ENCODE measurements at regions not wholly inside any gene's neighbourhood (a gene's known extent, or its start where the extent isn't known, plus 50 kb on each side); places are given as distances from the start of the nearest gene placed in this dataset.

DNA sequence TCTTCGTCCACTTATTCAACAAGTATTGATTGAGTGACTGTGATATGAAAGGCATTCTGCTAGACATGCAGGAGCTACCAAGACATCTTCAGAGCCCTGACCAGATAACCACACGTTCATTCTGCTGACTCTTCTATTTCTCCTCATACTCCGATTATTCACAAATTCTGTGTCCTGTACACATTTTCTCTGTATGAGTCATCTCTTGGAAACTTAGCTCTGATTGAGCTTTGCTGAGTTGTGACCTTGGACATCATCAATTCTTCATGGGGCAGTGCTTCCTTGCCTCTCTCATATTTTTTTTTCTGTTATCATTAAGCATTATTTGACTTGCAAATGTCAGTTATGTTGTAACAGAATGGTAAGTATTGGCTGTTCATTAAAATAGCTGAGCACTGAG lies 351.6 kb upstream of the CNR1 start:
- no peak overlapping the region for H3K27ac ChIP-seq
- H3K27me3 ChIP-seq, result peaks cover 0 to 3% (median 0%) of the 10 kb centered on the region in 9 donors
- ATAC-seq (no peak), DNase-seq (no peak)
- no peaks in the 10 kb centered on the region for H3K36me3 ChIP-seq
- no peak overlapping the region for H3K4me3 ChIP-seq
- H3K9me3 ChIP-seq, result no peaks in the 10 kb centered on the region
- intact Hi-C loops (cut with DNase I), result no loop called here
- TF ChIP-seq, protein P1, sequence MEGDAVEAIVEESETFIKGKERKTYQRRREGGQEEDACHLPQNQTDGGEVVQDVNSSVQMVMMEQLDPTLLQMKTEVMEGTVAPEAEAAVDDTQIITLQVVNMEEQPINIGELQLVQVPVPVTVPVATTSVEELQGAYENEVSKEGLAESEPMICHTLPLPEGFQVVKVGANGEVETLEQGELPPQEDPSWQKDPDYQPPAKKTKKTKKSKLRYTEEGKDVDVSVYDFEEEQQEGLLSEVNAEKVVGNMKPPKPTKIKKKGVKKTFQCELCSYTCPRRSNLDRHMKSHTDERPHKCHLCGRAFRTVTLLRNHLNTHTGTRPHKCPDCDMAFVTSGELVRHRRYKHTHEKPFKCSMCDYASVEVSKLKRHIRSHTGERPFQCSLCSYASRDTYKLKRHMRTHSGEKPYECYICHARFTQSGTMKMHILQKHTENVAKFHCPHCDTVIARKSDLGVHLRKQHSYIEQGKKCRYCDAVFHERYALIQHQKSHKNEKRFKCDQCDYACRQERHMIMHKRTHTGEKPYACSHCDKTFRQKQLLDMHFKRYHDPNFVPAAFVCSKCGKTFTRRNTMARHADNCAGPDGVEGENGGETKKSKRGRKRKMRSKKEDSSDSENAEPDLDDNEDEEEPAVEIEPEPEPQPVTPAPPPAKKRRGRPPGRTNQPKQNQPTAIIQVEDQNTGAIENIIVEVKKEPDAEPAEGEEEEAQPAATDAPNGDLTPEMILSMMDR (IDR thresholded peaks at IDR 0.05), result no peak
- no peak for TF ChIP-seq POLR2A (IDR thresholded peaks at IDR 0.05)
- no peaks in the 10 kb centered on the region for H3K4me1 ChIP-seq
- 30 to 43% (median 34%) methylated on average over 3 of the region's 3 CpGs for WGBS, 4 donors

DNA sequence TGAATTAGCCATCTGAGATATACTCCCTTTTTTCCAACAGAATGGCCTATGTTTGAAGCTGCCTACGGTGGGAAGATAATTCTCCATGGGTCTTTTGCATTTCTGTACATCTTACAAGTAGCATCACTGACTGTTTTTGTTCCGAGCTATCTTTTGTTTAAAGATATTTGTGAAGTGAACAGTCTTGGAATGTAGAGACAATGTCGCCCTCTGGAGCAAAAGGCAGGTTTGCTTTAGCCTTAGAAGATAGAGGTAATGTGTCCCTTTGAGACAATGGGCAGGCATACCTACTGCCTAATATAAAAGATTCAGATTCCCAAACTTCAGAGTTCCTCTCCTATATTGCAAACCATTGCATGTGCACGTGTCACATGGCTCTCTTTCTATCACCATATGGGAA lies 347.8 kb upstream of the CNR1 start:
- Histone ChIP-seq H3K4me3 (no peak overlapping the region), H3K9me3 (no peaks in the 10 kb centered on the region), H3K36me3 (no peaks in the 10 kb centered on the region), H3K27me3 (no peaks in the 10 kb centered on the region), H3K4me1 (no peaks in the 10 kb centered on the region), H3K27ac (no peak overlapping the region)
- intact Hi-C loops (cut with DNase I), result no loop called here
- DNase-seq, result no peak
- no peak for ATAC-seq
- no peak for TF ChIP-seq POLR2A (IDR thresholded peaks at IDR 0.05)
- TF ChIP-seq, protein P1 (IDR thresholded peaks at IDR 0.05), result no peak
- WGBS, 4 donors, result 68 to 77% (median 74%) methylated on average over 4 of the region's 4 CpGs

DNA sequence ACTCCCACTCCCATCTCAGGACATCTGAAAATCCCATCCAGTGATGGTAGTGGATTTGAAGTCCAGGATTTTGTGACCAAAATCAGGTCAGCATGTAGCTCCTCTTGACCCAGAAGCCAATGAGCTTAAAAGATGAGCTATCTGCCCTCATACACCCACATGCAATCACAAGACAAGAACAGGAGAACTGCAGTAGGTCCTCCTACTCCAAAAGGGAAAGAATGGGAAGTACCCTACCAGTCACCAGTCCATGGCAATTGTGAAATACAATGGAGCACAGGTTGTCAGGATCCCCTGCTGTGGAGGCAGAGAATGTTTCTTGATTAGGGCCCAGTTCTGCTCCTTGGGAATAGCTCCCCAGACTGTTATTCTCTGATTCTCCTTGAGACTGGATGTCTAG lies 347.3 kb upstream of the CNR1 start:
- Histone ChIP-seq H3K9me3 (no peaks in the 10 kb centered on the region), H3K27ac (no peak overlapping the region), H3K4me3 (no peak overlapping the region), H3K27me3 (no peaks in the 10 kb centered on the region), H3K36me3 (no peaks in the 10 kb centered on the region), H3K4me1 (no peaks in the 10 kb centered on the region)
- DNase-seq, result no peak
- intact Hi-C loops (cut with DNase I), result no loop called here
- TF ChIP-seq, protein P1 (IDR thresholded peaks at IDR 0.05), result no peak
- TF ChIP-seq POLR2A (IDR thresholded peaks at IDR 0.05), result no peak
- ATAC-seq, result no peak

DNA sequence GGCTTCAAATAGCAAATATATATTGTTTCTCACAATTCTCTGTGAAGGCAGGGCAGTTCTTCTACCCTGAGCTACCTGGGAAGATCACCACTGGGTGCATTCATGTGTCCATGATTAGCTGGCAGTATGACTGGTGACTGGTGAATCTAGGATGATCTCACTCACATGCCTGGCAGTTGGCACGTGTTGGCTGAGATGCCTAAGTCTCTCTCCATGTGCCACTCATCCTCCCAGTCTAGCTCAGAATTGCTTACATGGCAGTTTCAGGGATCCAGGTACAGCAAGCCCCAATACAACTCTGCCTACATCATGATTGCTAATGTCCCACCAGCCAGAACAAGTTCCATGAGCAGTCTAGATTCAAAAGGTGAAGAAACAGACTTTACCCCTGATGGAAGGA lies 346.8 kb upstream of the CNR1 start:
- no peaks in the 10 kb centered on the region for H3K27me3 ChIP-seq
- ATAC-seq, result no peak
- TF ChIP-seq, protein P1 (IDR thresholded peaks at IDR 0.05), result no peak
- TF ChIP-seq POLR2A (IDR thresholded peaks at IDR 0.05), result no peak
- 27 to 51% (median 43%) methylated on average over 1 of the region's 1 CpG for WGBS, 4 donors
- H3K9me3 ChIP-seq, result peaks cover 0 to 2% (median 0%) of the 10 kb centered on the region in 12 donors
- no peaks in the 10 kb centered on the region for H3K36me3 ChIP-seq
- intact Hi-C loops (cut with DNase I), result no loop called here
- DNase-seq, result no peak
- H3K27ac ChIP-seq, result no peak overlapping the region
- no peaks in the 10 kb centered on the region for H3K4me1 ChIP-seq
- no peak overlapping the region for H3K4me3 ChIP-seq
